ENCODE measurements at regions not wholly inside any gene's neighbourhood (a gene's known extent, or its start where the extent isn't known, plus 50 kb on each side); places are given as distances from the start of the nearest gene placed in this dataset.
A peak's percentile ranks its signal among the peaks of the same experiment; 100 is the strongest.

DNA sequence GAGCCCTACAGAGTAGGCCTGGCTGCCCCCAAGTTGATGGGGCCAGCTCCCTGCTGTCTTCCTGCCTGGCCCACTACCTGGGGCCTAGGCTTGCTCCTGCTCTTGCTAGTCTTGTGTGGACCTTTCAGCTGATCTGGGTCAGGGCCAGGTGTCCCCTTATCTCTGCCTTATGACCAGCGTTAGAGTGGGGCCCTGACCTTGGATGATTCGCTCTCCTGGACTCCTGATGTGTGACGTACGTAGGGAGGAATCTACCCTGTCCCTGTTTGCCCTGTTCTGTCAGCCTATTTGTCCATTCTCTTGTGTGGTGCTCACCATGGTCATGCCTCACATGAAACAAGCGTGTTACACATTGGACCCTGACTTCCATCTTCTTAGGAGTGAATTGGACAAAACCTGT, 571.8 kb downstream of the QKI start:
- no peak for DNase-seq (ENCODE audit: extremely low read depth in 1 of 11, low read depth in 9 of 11, low spot score in 4 of 11)

DNA sequence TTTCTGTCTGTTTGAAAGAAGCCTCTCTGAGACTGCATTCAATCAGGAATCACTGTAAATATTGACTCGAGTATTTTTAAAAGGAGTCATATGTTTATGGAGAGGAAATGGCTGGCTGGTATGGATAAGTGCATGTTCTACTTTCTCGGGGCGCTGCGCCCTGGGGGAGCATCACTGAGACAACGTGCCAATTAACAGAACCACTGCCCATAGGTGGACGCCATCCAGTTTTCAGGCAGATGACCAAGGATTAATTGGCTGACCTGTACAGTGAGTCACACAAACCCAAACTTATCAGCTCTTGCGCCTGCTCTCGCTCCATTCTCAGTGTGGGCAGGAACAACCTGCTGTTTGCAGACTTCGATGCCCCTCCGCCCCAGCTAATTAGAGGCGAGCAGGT, 571.2 kb downstream of the QKI start:
- DNase-seq (ENCODE audit: extremely low read depth in 1 of 11, low read depth in 9 of 11, low spot score in 4 of 11), result no peak

GRCh38 chr6:163985040-163985439, 570.5 kb downstream of the QKI start:
- DNase-seq (ENCODE audit: extremely low read depth in 1 of 11, low read depth in 9 of 11, low spot score in 4 of 11), result no peak

DNA sequence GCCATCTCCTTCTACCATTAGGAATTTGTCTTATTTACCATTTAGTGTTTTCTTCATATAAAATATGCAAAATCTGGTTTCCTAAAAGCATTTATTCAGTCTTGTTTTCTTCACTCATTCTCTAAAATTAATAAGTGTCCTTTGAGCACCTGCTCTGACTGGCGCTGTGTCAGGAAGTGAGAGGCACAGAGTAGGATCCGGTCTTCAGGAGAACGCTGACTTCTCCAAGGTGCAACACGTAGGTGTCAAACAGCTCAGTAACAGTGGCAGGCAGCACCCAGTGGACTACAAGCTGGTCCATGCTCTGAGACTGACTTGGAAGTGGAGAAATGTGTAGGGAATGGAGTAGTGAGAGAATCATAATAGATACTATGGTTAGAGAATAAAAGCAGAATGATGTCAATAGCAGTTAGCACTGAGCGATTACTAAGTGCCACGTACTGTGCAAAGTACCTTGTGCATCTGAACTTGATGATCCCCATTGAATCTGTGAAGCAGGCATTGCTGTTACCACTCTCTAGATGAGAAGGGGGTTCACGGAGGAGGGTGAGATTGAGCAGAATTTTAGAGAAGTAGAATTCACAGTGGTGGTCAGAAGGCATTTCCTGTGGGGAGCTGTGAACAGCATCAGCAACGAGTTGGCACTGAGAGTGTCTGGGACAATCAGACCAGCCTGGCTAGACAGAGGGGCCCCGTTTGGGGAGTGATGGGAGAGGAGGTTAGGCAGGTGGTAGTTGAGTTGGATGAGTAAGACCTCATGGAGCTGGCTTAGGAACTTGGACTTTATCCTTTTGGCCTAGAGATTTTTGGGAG, 569.8 kb downstream of the QKI start:
- no peak for DNase-seq (ENCODE audit: extremely low read depth in 1 of 11, low read depth in 9 of 11, low spot score in 4 of 11)

GRCh38 chr6:163983679-163984078, 569.2 kb downstream of the QKI start:
- no peak for DNase-seq (ENCODE audit: extremely low read depth in 1 of 11, low read depth in 9 of 11, low spot score in 4 of 11)

DNA sequence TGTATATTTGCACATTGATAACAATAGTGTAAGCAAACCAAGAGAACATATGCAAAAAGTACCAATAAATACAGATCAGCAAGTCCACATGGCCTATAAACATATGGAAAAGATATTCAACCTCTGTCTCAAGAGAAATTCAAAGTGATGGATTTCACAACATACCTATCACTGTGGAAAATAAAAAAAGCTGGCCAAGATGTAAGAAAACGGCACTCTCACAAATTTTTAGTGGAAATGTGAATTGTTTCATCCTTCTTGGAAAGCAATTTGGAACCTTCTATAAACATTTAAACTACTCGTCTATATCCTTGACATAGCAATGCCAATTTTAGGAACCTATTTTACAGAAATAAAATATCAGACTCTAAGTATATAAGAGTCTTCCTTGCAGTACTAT, 559.8 kb downstream of the QKI start:
- no peak for DNase-seq (ENCODE audit: extremely low read depth in 1 of 11, low read depth in 9 of 11, low spot score in 4 of 11)

- DNase-seq (ENCODE audit: extremely low read depth in 1 of 11, low read depth in 9 of 11, low spot score in 4 of 11), result no peak
These were observed 557.6 kb downstream of the QKI start for GRCh38 chr6:163971841-163972838.

DNA sequence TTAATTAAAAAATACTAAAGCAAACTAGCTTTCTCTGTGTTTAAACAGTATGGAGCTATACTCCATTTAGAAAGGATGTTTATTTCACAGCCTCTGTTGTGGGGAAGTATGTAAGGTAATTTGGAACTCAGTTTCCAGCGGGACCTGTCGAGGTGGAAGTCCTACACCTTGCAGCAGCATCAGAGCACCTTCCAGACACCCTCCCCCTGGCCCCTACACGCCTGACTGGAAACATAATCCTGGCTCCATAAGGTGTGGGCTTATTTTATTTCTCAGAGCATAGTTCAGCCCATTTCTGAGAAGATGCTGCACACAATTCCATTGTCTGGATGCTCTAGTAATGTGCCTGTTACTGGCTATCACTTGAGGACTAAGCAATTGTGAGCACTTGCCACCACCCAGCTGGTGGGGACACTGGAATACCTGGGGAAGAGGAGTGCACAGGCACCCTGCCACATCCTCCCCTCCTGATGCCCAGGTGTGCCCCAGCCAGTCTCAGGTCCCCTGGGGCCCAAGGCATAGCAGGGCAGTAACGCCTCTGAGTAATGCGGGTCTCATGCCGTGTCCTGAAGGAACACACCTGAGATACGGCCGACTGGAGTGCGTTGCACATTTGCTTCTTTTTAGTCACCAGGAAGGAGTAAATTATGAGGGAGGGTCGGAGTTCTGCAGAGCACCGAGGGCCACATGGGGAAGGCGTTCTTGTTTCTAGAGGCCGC, 556.5 kb downstream of the QKI start:
- no peak for DNase-seq (ENCODE audit: extremely low read depth in 1 of 11, low read depth in 9 of 11, low spot score in 4 of 11)

DNA sequence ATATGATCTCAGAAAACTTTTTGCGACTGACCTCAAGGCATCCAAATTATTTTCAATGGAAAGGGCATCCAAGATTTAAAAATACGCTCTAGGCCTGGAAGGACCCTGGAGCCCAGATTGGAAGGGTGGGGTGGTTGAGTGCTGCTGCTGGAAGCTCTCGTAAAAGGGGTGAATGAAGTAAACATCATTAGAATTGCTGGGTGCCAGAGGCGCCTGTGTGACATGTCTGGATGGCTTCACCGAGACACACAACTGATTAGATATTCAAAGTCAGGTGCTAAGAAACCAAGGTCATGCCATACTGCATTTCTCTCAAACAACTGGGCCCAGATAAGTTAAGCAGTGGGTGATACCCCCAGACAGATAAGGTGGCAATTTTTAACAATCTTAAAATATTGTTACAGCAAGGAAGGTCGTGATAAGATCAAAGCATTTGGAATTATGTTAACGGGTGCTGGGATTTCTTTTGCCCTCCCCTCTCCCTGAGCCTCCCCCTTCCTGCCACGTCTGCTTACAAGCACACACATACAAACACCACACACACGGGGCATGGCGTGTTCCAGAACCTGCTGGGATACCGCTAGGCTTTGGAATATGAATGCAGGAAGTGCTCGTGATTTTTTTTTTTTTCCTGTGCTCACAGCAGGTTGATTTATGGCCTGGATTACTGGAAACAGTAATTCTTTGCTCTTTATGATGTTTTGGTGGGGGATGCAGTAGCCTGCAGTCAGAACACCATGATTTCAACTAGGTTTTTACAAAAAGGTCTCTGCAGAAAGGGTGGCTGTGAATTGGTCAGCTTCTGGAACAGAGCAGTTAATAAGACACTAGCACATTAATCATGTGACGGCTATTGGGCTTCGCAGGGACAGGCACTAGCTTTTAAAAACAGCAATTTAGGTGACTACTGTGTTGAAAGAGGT, 551.2 kb downstream of the QKI start:
- DNase-seq (ENCODE audit: extremely low read depth in 1 of 11, low read depth in 9 of 11, low spot score in 4 of 11), result peak; percentile 38 to 75 (median 61)

DNA sequence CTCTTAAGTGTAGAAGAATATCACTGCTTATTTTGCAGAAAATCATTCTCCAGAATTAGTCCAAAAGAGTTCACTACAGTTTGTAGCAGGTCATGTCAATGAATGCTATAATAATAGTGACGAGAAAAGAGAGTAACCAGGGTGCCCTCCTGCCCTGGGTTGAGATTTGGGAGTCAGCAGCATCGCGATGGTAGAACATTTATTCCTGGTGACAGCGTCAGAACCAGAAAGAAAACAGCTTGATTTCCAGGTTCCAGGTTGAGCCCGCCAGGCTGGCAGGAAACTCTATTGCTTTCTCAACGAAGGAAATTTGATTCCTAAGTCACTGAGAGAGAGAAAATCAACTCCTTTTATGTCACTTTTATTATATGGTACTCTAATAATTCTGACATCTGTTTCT, 550.3 kb downstream of the QKI start:
- DNase-seq (ENCODE audit: extremely low read depth in 1 of 11, low read depth in 9 of 11, low spot score in 4 of 11), result no peak

DNA sequence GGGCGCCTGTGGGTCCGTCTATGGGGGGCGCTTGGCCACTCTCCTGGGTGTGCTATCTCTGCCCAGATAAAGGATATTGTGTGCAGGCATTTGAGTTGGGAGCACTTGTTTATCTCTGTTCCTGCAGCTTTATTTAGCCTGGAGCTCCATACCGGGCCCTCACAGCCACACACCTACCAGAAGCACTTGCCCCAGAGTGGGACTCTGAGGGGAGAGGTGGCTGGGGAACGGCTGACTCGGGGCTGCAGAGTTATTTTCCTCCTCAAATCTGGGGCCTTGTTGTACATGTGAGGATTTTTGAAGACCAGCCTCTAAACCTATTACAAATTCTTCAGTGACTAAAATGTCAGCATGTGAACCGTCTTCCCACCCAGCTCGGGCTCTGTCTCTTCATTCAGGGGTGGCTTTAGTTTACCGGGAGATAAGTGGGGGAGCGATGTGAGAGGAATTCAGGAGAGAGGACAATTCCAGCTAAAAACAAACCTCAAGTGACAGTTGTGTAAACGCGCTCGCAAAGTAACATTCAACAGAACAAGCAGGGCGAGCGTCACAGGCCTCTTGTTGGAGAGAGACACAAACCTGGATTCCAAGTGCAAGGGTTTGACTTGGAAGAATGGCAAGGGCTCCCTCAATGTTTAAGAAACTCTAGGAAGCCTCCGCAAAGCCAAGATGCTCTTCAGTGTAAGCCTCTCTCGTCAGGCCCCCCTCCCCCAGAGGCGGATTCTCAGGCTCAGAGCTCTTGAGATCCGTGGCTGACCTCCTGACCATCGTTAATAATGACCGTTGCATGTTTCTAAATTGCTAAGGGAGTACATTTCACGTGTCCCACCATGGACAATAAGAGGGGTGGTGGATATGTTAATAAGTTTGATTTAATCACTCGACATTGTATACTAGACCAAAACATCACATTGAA, 548.9 kb downstream of the QKI start:
- DNase-seq (ENCODE audit: extremely low read depth in 1 of 11, low read depth in 9 of 11, low spot score in 4 of 11), result no peak

- DNase-seq (ENCODE audit: extremely low read depth in 1 of 11, low read depth in 9 of 11, low spot score in 4 of 11), result no peak
These were observed 548.2 kb downstream of the QKI start for GRCh38 chr6:163962627-163963117.

DNA sequence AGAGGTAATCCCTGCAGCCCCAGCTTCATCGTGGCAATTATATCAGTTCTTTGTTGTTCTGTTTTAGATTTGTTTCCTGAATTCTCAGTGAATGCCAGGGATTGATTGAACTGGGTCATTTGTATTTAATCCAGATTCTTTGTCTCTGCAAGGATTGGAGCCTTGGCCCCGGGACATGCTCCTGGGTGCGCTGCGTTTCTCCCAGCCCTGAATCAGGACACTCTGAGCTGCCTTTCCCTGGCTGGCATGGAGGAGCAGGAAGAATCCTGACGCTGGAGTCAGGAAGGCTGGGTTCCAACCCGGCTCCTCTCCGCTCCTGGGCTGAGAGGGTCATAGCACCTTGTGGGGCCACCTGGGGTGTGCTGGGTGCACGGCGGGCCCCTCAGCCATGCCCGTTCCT, 545.6 kb downstream of the QKI start:
- no peak for DNase-seq (ENCODE audit: extremely low read depth in 1 of 11, low read depth in 9 of 11, low spot score in 4 of 11)

- no peak for DNase-seq (ENCODE audit: extremely low read depth in 1 of 11, low read depth in 9 of 11, low spot score in 4 of 11)
These were observed 544.1 kb downstream of the QKI start for GRCh38 chr6:163958646-163959045.

DNA sequence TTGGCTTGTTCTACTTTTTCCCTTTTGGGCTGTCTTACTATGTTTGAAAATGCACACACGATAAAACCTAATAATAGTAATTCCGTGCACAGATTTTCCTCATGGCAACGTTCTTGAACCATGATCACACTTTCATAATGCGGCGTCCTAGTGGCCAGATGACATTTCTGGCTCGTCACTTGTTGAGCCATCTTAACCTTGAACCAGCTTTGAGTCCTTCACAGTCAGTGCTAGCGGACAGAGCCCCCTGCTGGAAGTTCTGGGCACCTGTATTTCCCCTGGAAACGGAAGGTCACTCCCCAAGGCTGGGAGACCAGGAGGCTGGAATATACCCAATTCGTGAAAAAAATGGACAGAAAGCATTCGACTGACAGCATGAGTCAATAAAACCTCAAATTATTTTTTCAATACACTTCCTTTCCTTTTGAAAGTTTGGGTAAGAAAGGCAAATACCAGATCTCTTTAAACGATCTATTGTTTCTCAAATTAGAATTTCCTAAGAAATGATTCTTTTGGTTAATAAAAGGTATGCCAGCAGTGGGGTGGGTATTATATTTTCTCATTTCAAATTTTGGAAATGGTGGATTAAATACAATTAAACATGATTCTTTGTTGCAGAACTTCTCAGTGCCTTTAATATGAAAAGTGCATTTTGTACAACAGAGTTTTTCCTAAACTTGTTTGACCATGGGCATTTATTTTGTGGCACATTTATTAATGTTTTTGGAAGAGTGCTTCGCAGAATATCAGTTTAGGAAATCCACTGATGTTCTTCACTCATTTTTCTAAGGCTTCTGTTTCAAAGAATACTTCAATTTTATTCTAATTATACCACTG, 542.3 kb downstream of the QKI start:
- peak in 3 of 11 donors; percentile 47 to 61 (median 58) for DNase-seq (ENCODE audit: extremely low read depth in 1 of 11, low read depth in 9 of 11, low spot score in 4 of 11)

- DNase-seq (ENCODE audit: extremely low read depth in 1 of 11, low read depth in 9 of 11, low spot score in 4 of 11), result no peak
These were observed 541.2 kb downstream of the QKI start for GRCh38 chr6:163955756-163956155.

Measured in renal cortex interstitium (tissue), 11 donors.